K562 (cell line): ENCODE measurements at regions not wholly inside any gene's neighbourhood (a gene's known extent, or its start where the extent isn't known, plus 50 kb on each side); places are given as distances from the start of the nearest gene placed in this dataset.

Source experiments
- ATAC-seq: fragments of 200-7000 bp; cut with Tn5 transposase; 3 replicates; pipeline ENCODE4 v1.9.1; 2020; ENCODE audit warnings: moderate library complexity
- BruUV-seq: library from RNA; stranded (reverse); fragments of 400-500 nt; replicated peaks from 2 replicates; lab custom pipeline; 2021; lab: Mats Ljungman, UMichigan
- CTCF ChIA-PET: fragments of 300-600 bp; formaldehyde crosslinking; extraction: SDS; loops from one replicate; lab custom pipeline; 2021; ENCODE audit warnings: low intra/inter-chr PET ratio; lab: Yijun Ruan, JAX
- POLR2A ChIA-PET: fragments of 300-600, 350-650 bp; sonication (Branson Sonifier 250); formaldehyde crosslinking; extraction: SDS; loops from one replicate; lab custom pipeline; 2021; ENCODE audit warnings: antibody characterized with exemption, inconsistent platforms; lab: Yijun Ruan, JAX
- DNase-seq, 4 experiments: peaks; one replicate each; pipeline versions ENCODE4 v3.0.0 to v3.0.0-alpha.2; 2011 to 2018; ENCODE audit warnings: low spot score in 3 of 4, mixed read lengths in 3 of 4; ENCODE audit errors: extremely low read depth in 1 of 4
- FAIRE-seq: peaks from 2 replicates; lab custom pipeline; 2011; peaks lifted over from hg19 to GRCh38; lab: Jason Lieb, UNC
- H2AFZ ChIP-seq: 2 replicates; pipeline ENCODE4 v1.6.0; 2011; ENCODE audit warnings: low read depth, low read length, control low read depth, inconsistent platforms
- H3K27ac ChIP-seq: fragments of 200-600 bp; 3 replicates; pipeline ENCODE4 v1.8.0; 2011; ENCODE audit warnings: low read depth, mild to moderate bottlenecking, control low read depth, inconsistent platforms, low read length, moderate library complexity, mixed read lengths; ENCODE audit errors: extremely low read depth
- H3K27me3 ChIP-seq, 2 experiments: fragments of 300-600 bp in 1 of 2; 2 replicates in 1 of 2; 3 replicates in 1 of 2; pipeline versions ENCODE4 v1.6.0 to v1.8.0; 2011; ENCODE audit warnings: inconsistent platforms in 2 of 2, low read length in 2 of 2, mild to moderate bottlenecking in 1 of 2, mixed read lengths in 1 of 2, moderate library complexity in 1 of 2; ENCODE audit not compliant: control insufficient read depth in 2 of 2, insufficient read depth in 2 of 2
- H3K36me3 ChIP-seq: fragments of 300-600 bp; 3 replicates; pipeline ENCODE4 v1.8.0; 2011; ENCODE audit warnings: mild to moderate bottlenecking, low read length, inconsistent platforms; ENCODE audit not compliant: control insufficient read depth, insufficient read depth
- H3K4me1 ChIP-seq, 2 experiments: fragments of 200-600 bp in 1 of 2; replicated peaks in 1 of 2; 2 replicates in 1 of 2; 3 replicates in 1 of 2; pipeline versions ENCODE4 v1.5.1 to v1.8.0; 2011; ENCODE audit warnings: inconsistent platforms in 2 of 2, low read length in 2 of 2, mild to moderate bottlenecking in 1 of 2, mixed read lengths in 1 of 2, moderate library complexity in 1 of 2; ENCODE audit not compliant: control insufficient read depth in 2 of 2, insufficient read depth in 2 of 2
- H3K4me2 ChIP-seq: 2 replicates; pipeline ENCODE4 v1.6.1; 2011; ENCODE audit warnings: low read length, control low read depth, inconsistent platforms, mixed read lengths; ENCODE audit not compliant: insufficient read depth
- H3K4me3 ChIP-seq: fragments of 200-600 bp; sonication (generic), shearing (Covaris generic); 2 replicates; pipeline ENCODE4 v1.5.1; 2016; ENCODE audit warnings: control low read depth, inconsistent platforms
- H3K79me2 ChIP-seq: fragments of 200-600 bp; 3 replicates; pipeline ENCODE4 v1.8.0; 2011; ENCODE audit warnings: low read length, inconsistent platforms; ENCODE audit not compliant: control insufficient read depth, insufficient read depth
- H3K9ac ChIP-seq, 2 experiments: 2 replicates each; pipeline versions ENCODE4 v1.6.0 to v1.6.1; 2011; ENCODE audit warnings: low read depth in 2 of 2, low read length in 2 of 2, control low read depth in 1 of 2, inconsistent platforms in 1 of 2, mild to moderate bottlenecking in 1 of 2, mixed read lengths in 1 of 2; ENCODE audit not compliant: insufficient read depth in 1 of 2
- H3K9me1 ChIP-seq: one replicate; pipeline ENCODE4 v1.6.0; 2011; ENCODE audit warnings: inconsistent platforms, mild to moderate bottlenecking, low read length, moderate library complexity; ENCODE audit not compliant: control insufficient read depth, insufficient read depth
- H3K9me3 ChIP-seq: replicated peaks from 2 replicates; pipeline ENCODE4 v1.5.1; 2011; ENCODE audit warnings: low read depth, low read length, inconsistent platforms; ENCODE audit not compliant: control insufficient read depth, insufficient read depth
- H4K20me1 ChIP-seq: replicated peaks from 2 replicates; pipeline ENCODE4 v1.6.1; 2011; ENCODE audit warnings: low read length, inconsistent platforms, mixed read lengths; ENCODE audit not compliant: control insufficient read depth, insufficient read depth
- COPS2 ChIP-seq: fragments of 450-650 bp; conservative IDR thresholded peaks from 2 replicates; pipeline ENCODE4 v1.6.1; 2016; ENCODE audit warnings: mild to moderate bottlenecking, moderate library complexity
- MTF1 ChIP-seq: fragments of 250-450 bp; sonication (Bioruptor Pico); IDR thresholded peaks from 2 replicates; pipeline ENCODE4 v1.9.0; 2021; ENCODE audit warnings: moderate library complexity, mild to moderate bottlenecking, inconsistent platforms, borderline replicate concordance
- STAT6 ChIP-seq: sonication (generic); formaldehyde crosslinking; IDR thresholded peaks from 2 replicates; pipeline ENCODE4 v1.8.1; 2023; ENCODE audit warnings: mild to moderate bottlenecking, missing genetic modification reagents
- TARDBP ChIP-seq: fragments of 450-650 bp; IDR thresholded peaks from 2 replicates; pipeline ENCODE4 v1.6.1; 2016
- ZNF695 ChIP-seq: fragments of 450-650 bp; formaldehyde crosslinking; IDR thresholded peaks from 2 replicates; pipeline ENCODE4 v1.4.0; 2020; ENCODE audit warnings: mild to moderate bottlenecking, moderate library complexity
- WGBS: fragments of 100-300 bp; shearing (Covaris generic); methylation state at CpG from one replicate; pipeline ENCODE4 v1.1.6; 2016; ENCODE audit warnings: low coverage, mixed read lengths; ENCODE audit not compliant: insufficient coverage; ENCODE audit errors: missing lambda C conversion rate; 5-methylcytosine and 5-hydroxymethylcytosine counted together
- in situ Hi-C: fragments of 300-500 bp; cut with MboI; formaldehyde crosslinking; loops from 4 replicates; pipeline ENCODE4 v1.15.0; 2018; ENCODE audit warnings: inconsistent platforms, mixed read lengths
- intact Hi-C: fragments of 100-400 bp; cut with micrococcal nuclease; formaldehyde crosslinking; loops from 2 replicates; pipeline ENCODE4 v1.14.2; 2022
- TF ChIP-seq, protein P1 (sequence below): fragments of 250-450 bp; sonication (Bioruptor Pico); IDR thresholded peaks from 2 replicates; pipeline ENCODE4 v1.8.0; 2021; ENCODE audit warnings: moderate library complexity, mild to moderate bottlenecking, inconsistent platforms

DNA sequence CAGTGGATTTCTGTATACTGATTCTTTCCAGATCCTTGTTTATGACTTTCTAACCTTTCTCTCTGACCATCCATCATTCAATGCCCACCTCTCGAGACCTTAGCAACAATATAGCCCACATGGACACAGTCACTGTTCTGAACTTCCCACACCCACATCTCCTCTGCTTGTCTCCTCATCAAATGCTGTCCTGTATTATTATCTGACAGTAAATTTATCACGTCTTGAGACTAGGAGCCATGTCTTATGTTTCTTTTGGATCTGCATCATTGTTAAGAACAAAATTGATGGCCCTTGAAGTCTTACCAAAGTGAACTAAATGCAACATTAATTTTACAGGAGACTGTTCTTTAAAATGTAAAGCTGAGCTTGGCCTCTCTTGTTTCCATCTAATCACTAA is 495.4 kb upstream of the KLF4 start:
- H3K36me3 ChIP-seq = no peaks in the 10 kb centered on the region
- DNase-seq (no peak), ATAC-seq (no peak), FAIRE-seq (no peak)
- intact Hi-C loops (no loop called here), in situ Hi-C loops (no loop called here)
- ChIA-PET POLR2A (no interaction called here), CTCF (no interaction called here)
- H3K4me1 ChIP-seq = no peaks in the 10 kb centered on the region
- peaks cover 0 to 6% of the 10 kb centered on the region in 2 experiments; a peak in 3 of 5 replicates for H3K27me3 ChIP-seq
- no TSS peak for BruUV-seq
- no peaks in the 10 kb centered on the region for H4K20me1 ChIP-seq
- no peak overlapping the region for H3K4me3 ChIP-seq
- H3K9ac ChIP-seq = no peak overlapping the region
- no peak overlapping the region for H3K27ac ChIP-seq
- no peak overlapping the region for H3K4me2 ChIP-seq
- TF ChIP-seq STAT6 (CRISPR knock-in tag) (no peak), COPS2 (no peak), MTF1 (no peak), TARDBP (no peak), ZNF695 (CRISPR knock-in tag) (no peak)
- TF ChIP-seq, protein P1, sequence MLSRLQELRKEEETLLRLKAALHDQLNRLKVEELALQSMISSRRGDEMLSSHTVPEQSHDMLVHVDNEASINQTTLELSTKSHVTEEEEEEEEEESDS = no peak
- 4% methylated on average over 2 of the region's 2 CpGs for WGBS
- no peaks in the 10 kb centered on the region for H3K9me3 ChIP-seq
- no peak overlapping the region for H2AFZ ChIP-seq
- H3K79me2 ChIP-seq = no peaks in the 10 kb centered on the region
- no peaks in the 10 kb centered on the region for H3K9me1 ChIP-seq
